Adrenal gland (tissue), 5 donors: ENCODE measurements at regions not wholly inside any gene's neighbourhood (a gene's known extent, or its start where the extent isn't known, plus 50 kb on each side); places are given as distances from the start of the nearest gene placed in this dataset.

Source experiments
- POLR2A ChIP-seq, 2 donors: fragments of 450-650 bp; IDR thresholded peaks; one replicate each; pipeline ENCODE4 v1.6.1; 2017; ENCODE audit warnings: antibody characterized with exemption in 2 of 2, mild to moderate bottlenecking in 2 of 2, moderate library complexity in 1 of 2
- TF ChIP-seq, protein P1 (sequence below), 6 experiments: fragments of 450-650 bp in 4 of 6; fragments of 200-600 bp in 2 of 6; sonication (generic) in 1 of 6; IDR thresholded peaks; 1 replicate in 5 of 6; 2 replicates in 1 of 6; pipeline versions ENCODE4 v1.5.1 to v1.8.0; 2016 to 2021; ENCODE audit warnings: antibody characterized with exemption in 6 of 6, mild to moderate bottlenecking in 2 of 6, moderate library complexity in 1 of 6
- donor health status: DM: no; HTN: no; CAD: no.

DNA sequence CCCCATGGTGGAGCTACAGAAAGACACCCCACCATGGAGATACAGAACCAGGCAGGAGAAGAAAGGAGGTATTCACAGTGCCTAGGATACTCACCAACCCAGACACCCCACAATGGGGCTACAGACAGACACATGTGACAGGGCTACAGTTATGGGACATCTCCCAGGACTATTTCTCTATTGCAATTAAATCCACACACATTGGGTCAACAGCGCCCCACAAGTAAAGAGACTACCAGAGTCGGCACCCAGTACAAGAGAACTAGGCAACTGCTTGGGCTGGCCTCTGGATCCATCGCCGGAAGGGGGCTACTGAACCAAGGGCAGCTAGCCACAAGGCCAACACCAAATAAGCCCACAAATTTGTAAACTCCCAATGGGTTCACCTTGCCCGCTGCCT lies 310.1 kb upstream of the NCKAP5 start:
- TF ChIP-seq, protein P1, sequence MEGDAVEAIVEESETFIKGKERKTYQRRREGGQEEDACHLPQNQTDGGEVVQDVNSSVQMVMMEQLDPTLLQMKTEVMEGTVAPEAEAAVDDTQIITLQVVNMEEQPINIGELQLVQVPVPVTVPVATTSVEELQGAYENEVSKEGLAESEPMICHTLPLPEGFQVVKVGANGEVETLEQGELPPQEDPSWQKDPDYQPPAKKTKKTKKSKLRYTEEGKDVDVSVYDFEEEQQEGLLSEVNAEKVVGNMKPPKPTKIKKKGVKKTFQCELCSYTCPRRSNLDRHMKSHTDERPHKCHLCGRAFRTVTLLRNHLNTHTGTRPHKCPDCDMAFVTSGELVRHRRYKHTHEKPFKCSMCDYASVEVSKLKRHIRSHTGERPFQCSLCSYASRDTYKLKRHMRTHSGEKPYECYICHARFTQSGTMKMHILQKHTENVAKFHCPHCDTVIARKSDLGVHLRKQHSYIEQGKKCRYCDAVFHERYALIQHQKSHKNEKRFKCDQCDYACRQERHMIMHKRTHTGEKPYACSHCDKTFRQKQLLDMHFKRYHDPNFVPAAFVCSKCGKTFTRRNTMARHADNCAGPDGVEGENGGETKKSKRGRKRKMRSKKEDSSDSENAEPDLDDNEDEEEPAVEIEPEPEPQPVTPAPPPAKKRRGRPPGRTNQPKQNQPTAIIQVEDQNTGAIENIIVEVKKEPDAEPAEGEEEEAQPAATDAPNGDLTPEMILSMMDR (IDR thresholded peaks at IDR 0.05), result no peak
- no peak for TF ChIP-seq POLR2A (IDR thresholded peaks at IDR 0.05)
